GM21786 (cell line): ENCODE measurements at regions not wholly inside any gene's neighbourhood (a gene's known extent, or its start where the extent isn't known, plus 50 kb on each side); places are given as distances from the start of the nearest gene placed in this dataset.

ENCODE experiments used
- ATAC-seq: cut with Tn5 transposase; IDR thresholded peaks from one replicate; pipeline ENCODE4 v1.9.1; 2021; ENCODE audit not compliant: unreplicated experiment

GRCh38 chr3:147930232-147930807 is 521.2 kb downstream of the ZIC1 start:
- ATAC-seq: no peak

GRCh38 chr3:147934451-147935180 is 525.5 kb downstream of the ZIC1 start:
- ATAC-seq: no peak

GRCh38 chr3:147937341-147937740 is 528.2 kb downstream of the ZIC1 start:
- ATAC-seq: no peak

- no peak for ATAC-seq
These were observed 528.7 kb downstream of the ZIC1 start for GRCh38 chr3:147937891-147938290.

GRCh38 chr3:147939425-147939824 is 530.3 kb downstream of the ZIC1 start:
- ATAC-seq: no peak

- no peak for ATAC-seq
These were observed 530.7 kb downstream of the ZIC1 start for GRCh38 chr3:147939839-147940238.

- no peak for ATAC-seq
These were observed 531.4 kb downstream of the ZIC1 start for GRCh38 chr3:147940405-147941193.

- no peak for ATAC-seq
These were observed 532.8 kb downstream of the ZIC1 start for GRCh38 chr3:147941969-147942368.

- ATAC-seq: no peak
These were observed 534.2 kb downstream of the ZIC1 start for GRCh38 chr3:147943265-147943945.

- peak; percentile 62 for ATAC-seq
These were observed 536.9 kb downstream of the ZIC1 start for GRCh38 chr3:147945968-147946519.

- ATAC-seq: no peak
These were observed 547.5 kb downstream of the ZIC1 start for GRCh38 chr3:147956615-147957014.

- ATAC-seq: no peak
These were observed 549.6 kb downstream of the ZIC1 start for GRCh38 chr3:147958754-147959153.

- ATAC-seq: no peak
These were observed 551.6 kb downstream of the ZIC1 start for GRCh38 chr3:147960786-147961185.

GRCh38 chr3:147962408-147963164 is 553.4 kb downstream of the ZIC1 start:
- no peak for ATAC-seq

GRCh38 chr3:147963711-147964110 is 554.5 kb downstream of the ZIC1 start:
- no peak for ATAC-seq

GRCh38 chr3:147975165-147975564 is 566.0 kb downstream of the ZIC1 start:
- no peak for ATAC-seq

GRCh38 chr3:147977001-147977400 is 567.8 kb downstream of the ZIC1 start:
- ATAC-seq: no peak

- ATAC-seq: no peak
These were observed 578.4 kb downstream of the ZIC1 start for GRCh38 chr3:147987549-147987948.

GRCh38 chr3:147989344-147989743 is 580.2 kb downstream of the ZIC1 start:
- no peak for ATAC-seq

GRCh38 chr3:148002705-148003205 is 593.6 kb downstream of the ZIC1 start:
- ATAC-seq: no peak
